Adrenal gland (tissue), 5 donors: ENCODE measurements at regions not wholly inside any gene's neighbourhood (a gene's known extent, or its start where the extent isn't known, plus 50 kb on each side); places are given as distances from the start of the nearest gene placed in this dataset.

Experiments used
- CTCF ChIP-seq, 6 experiments: fragments of 450-650 bp in 4 of 6; fragments of 200-600 bp in 2 of 6; sonication (generic) in 1 of 6; IDR thresholded peaks; 1 replicate in 5 of 6; 2 replicates in 1 of 6; pipeline versions ENCODE4 v1.5.1 to v1.8.0; 2016 to 2021; ENCODE audit warnings: antibody characterized with exemption in 6 of 6, mild to moderate bottlenecking in 2 of 6, moderate library complexity in 1 of 6
- POLR2A ChIP-seq, 2 donors: fragments of 450-650 bp; IDR thresholded peaks; one replicate each; pipeline ENCODE4 v1.6.1; 2017; ENCODE audit warnings: antibody characterized with exemption in 2 of 2, mild to moderate bottlenecking in 2 of 2, moderate library complexity in 1 of 2
- donor health status: DM: no; HTN: no; CAD: no.

GRCh38 chr15:61425934-61426333 lies 196.8 kb upstream of the RORA start:
- TF ChIP-seq CTCF (IDR thresholded peaks at IDR 0.05) (no peak), POLR2A (IDR thresholded peaks at IDR 0.05) (no peak)
